PFSK-1 (cell line): ENCODE measurements at regions not wholly inside any gene's neighbourhood (a gene's known extent, or its start where the extent isn't known, plus 50 kb on each side); places are given as distances from the start of the nearest gene placed in this dataset.

Experiments
- FOXP2 ChIP-seq: optimal IDR thresholded peaks from 2 replicates; pipeline ENCODE3; 2011; ENCODE audit warnings: borderline replicate concordance, control low read depth, inconsistent platforms; ENCODE audit not compliant: insufficient read depth; ENCODE audit errors: extremely low read length, extremely low read depth
- POLR2AphosphoS5 ChIP-seq: IDR thresholded peaks from 2 replicates; pipeline ENCODE4 v1.6.1; 2012; ENCODE audit warnings: low read depth, mild to moderate bottlenecking, control low read depth, low read length, moderate library complexity
- REST ChIP-seq, 2 experiments: IDR thresholded peaks; 2 replicates each; pipeline versions ENCODE4 v1.6.1 to v1.8.0; 2011 to 2012; ENCODE audit warnings: low read depth in 2 of 2, low read length in 2 of 2, control low read depth in 1 of 2, inconsistent platforms in 1 of 2, mild to moderate bottlenecking in 1 of 2, moderate library complexity in 1 of 2; ENCODE audit not compliant: insufficient read depth in 1 of 2
- SIN3A ChIP-seq: IDR thresholded peaks from 2 replicates; pipeline ENCODE4 v1.6.1; 2012; ENCODE audit warnings: mild to moderate bottlenecking, low read length, moderate library complexity, borderline replicate concordance; ENCODE audit not compliant: insufficient read depth
- TAF1 ChIP-seq: IDR thresholded peaks from 2 replicates; pipeline ENCODE4 v1.6.1; 2012; ENCODE audit warnings: low read length, control low read depth, borderline replicate concordance; ENCODE audit not compliant: insufficient read depth

- TF ChIP-seq TAF1 = no peak
- TF ChIP-seq POLR2AphosphoS5 = no peak
- no peak for TF ChIP-seq FOXP2
- no peak for TF ChIP-seq REST (IDR thresholded peaks at IDR 0.05; ENCODE audit: insufficient read depth in 1 of 2, low read depth in 2 of 2, low read length in 2 of 2)
- TF ChIP-seq SIN3A = no peak
Observed at GRCh38 chr16:74221828-74222227, 74.8 kb upstream of the PSMD7 start.

- TF ChIP-seq FOXP2 (no peak), TAF1 (no peak), POLR2AphosphoS5 (no peak), REST (IDR thresholded peaks at IDR 0.05; ENCODE audit: insufficient read depth in 1 of 2, low read depth in 2 of 2, low read length in 2 of 2) (no peak), SIN3A (no peak)
Observed at GRCh38 chr16:74219706-74220105, 76.9 kb upstream of the PSMD7 start.

GRCh38 chr16:74218871-74219270 is 77.7 kb upstream of the PSMD7 start:
- TF ChIP-seq REST (IDR thresholded peaks at IDR 0.05; ENCODE audit: insufficient read depth in 1 of 2, low read depth in 2 of 2, low read length in 2 of 2) (no peak), FOXP2 (no peak), POLR2AphosphoS5 (no peak), SIN3A (no peak), TAF1 (no peak)

DNA sequence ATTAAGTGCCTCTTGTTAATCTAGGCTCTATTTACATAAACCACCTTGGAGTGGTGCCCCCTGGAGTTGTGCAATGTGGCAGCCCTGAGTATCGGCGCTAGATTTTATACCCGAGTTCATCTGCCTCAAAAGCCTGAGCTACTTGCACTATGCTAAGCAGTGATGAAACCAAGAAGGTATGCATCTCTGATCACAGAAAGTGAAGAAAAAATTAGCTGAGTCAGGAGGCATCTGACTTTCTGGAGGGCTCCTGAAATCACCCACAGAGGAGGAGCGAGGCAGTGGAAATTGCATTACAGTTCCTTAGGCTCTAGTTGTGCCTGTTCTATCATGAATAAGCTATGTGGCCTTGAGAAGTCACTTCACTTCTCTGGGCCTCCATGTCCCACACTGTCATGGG is 80.3 kb upstream of the PSMD7 start:
- TF ChIP-seq FOXP2 = no peak
- no peak for TF ChIP-seq POLR2AphosphoS5
- TF ChIP-seq SIN3A = no peak
- no peak for TF ChIP-seq TAF1
- no peak for TF ChIP-seq REST (IDR thresholded peaks at IDR 0.05; ENCODE audit: insufficient read depth in 1 of 2, low read depth in 2 of 2, low read length in 2 of 2)

DNA sequence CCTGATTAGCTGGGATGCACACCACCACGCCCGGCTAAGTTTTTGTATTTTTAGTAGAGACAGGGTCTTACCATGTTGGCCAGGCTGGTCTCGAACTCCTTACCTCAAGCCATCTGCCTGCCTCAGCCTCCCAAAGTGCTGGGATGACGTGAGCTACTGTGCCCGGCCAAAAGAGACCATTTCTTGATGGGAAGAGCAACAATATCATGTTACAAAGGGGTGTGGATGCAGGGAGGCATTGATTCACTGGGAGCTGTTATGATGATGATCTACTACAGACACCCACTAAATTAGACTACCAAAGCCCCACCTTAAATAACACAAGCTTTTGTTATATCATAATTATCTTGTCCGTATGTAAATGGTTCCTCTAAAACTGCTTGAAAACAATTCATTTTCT is 81.4 kb upstream of the PSMD7 start:
- TF ChIP-seq POLR2AphosphoS5 (no peak), FOXP2 (no peak), TAF1 (no peak), SIN3A (no peak), REST (IDR thresholded peaks at IDR 0.05; ENCODE audit: insufficient read depth in 1 of 2, low read depth in 2 of 2, low read length in 2 of 2) (no peak)
